HG03520 (cell line): ENCODE measurements at regions not wholly inside any gene's neighbourhood (a gene's known extent, or its start where the extent isn't known, plus 50 kb on each side); places are given as distances from the start of the nearest gene placed in this dataset.

Experiments used
- ATAC-seq: cut with Tn5 transposase; IDR thresholded peaks from one replicate; pipeline ENCODE4 v1.9.1; 2021; ENCODE audit warnings: mild to moderate bottlenecking, moderate library complexity; ENCODE audit not compliant: unreplicated experiment

- no peak for ATAC-seq
Observed at GRCh38 chr9:78559449-78559885, 262.5 kb downstream of the PSAT1 start.

- ATAC-seq: no peak
Observed at GRCh38 chr9:78562021-78562420, 265.1 kb downstream of the PSAT1 start.

- ATAC-seq: no peak
Observed at GRCh38 chr9:78563269-78563668, 266.3 kb downstream of the PSAT1 start.

- ATAC-seq: no peak
Observed at GRCh38 chr9:78565481-78565880, 268.6 kb downstream of the PSAT1 start.

- no peak for ATAC-seq
Observed at GRCh38 chr9:78566521-78566920, 269.6 kb downstream of the PSAT1 start.

GRCh38 chr9:78566948-78567675 lies 270.2 kb downstream of the PSAT1 start:
- no peak for ATAC-seq

- no peak for ATAC-seq
Observed at GRCh38 chr9:78567693-78568092, 270.8 kb downstream of the PSAT1 start.

- ATAC-seq: no peak
Observed at GRCh38 chr9:78568774-78569173, 271.8 kb downstream of the PSAT1 start.

- ATAC-seq: no peak
Observed at GRCh38 chr9:78572266-78572665, 275.3 kb downstream of the PSAT1 start.

GRCh38 chr9:78573205-78573604 lies 276.3 kb downstream of the PSAT1 start:
- no peak for ATAC-seq

- ATAC-seq: no peak
Observed at GRCh38 chr9:78573669-78574068, 276.7 kb downstream of the PSAT1 start.

GRCh38 chr9:78574354-78575045 lies 277.6 kb downstream of the PSAT1 start:
- ATAC-seq: no peak

GRCh38 chr9:78575081-78575480 lies 278.2 kb downstream of the PSAT1 start:
- no peak for ATAC-seq

- ATAC-seq: no peak
Observed at GRCh38 chr9:78575771-78576170, 278.8 kb downstream of the PSAT1 start.

- ATAC-seq: no peak
Observed at GRCh38 chr9:78577156-78577906, 280.4 kb downstream of the PSAT1 start.

- no peak for ATAC-seq
Observed at GRCh38 chr9:78578072-78578471, 281.1 kb downstream of the PSAT1 start.

GRCh38 chr9:78582821-78583220 lies 285.9 kb downstream of the PSAT1 start:
- no peak for ATAC-seq

- no peak for ATAC-seq
Observed at GRCh38 chr9:78584589-78584988, 287.7 kb downstream of the PSAT1 start.

GRCh38 chr9:78585909-78586308 lies 289.0 kb downstream of the PSAT1 start:
- ATAC-seq: no peak

- ATAC-seq: no peak
Observed at GRCh38 chr9:78590068-78590467, 293.1 kb downstream of the PSAT1 start.

GRCh38 chr9:78592811-78593210 lies 295.9 kb downstream of the PSAT1 start:
- ATAC-seq: no peak
